CD4-positive, alpha-beta T cell treated with Interleukin-21 for 1 hour (primary cell): ENCODE measurements at regions not wholly inside any gene's neighbourhood (a gene's known extent, or its start where the extent isn't known, plus 50 kb on each side); places are given as distances from the start of the nearest gene placed in this dataset.
A peak's percentile ranks its signal among the peaks of the same experiment; 100 is the strongest.

ENCODE experiments used
- DNase-seq: peaks from one replicate; pipeline ENCODE4 v3.0.0-alpha.2; 2020

DNA sequence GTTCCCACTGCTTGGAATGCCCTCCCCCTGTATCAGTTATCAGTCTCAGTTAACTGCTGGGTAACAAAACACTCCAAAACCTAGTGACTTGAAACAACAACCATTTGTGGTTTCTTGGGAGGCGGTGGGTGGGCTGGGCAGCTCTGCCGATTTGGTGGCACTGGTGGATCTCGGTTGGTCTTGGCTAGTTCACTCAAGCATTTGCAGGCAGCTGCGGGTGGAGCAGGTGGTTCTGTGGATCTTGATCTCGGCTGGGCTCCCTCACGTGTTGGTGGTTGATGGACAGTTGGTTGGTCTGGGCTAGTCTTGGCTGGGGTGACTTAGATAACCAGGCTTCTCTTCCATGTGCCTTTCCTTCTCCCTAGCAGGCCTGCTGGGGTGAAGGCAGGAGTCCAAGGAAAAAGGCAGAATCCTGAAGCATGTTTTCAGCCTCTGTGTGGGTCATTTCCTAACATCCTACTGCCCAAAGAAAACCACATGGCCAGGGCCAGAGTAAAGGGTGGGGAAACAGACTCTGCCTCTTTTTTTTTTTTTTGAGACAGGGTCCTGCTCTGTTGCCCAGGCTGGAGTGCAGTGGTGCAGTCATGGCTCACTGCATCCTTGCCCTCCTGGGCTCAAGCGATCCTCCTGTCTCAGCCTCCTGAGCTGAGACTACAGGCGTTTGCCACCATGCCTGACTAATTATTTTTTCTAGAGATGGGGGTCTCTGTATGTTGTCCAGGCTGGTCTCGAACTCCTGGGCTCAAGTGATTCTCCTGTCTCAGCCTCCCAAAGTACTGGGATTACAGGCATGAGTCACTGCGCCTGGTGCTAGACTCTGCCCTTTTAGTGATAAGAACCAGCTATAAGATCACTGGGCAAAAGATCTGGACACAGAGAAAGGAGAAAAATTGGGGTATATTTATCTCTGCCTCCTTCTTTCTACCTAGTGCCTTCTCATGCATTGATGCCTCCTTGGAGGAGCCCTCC, 183.7 kb downstream of the RGS3 start:
- DNase-seq = no peak

DNA sequence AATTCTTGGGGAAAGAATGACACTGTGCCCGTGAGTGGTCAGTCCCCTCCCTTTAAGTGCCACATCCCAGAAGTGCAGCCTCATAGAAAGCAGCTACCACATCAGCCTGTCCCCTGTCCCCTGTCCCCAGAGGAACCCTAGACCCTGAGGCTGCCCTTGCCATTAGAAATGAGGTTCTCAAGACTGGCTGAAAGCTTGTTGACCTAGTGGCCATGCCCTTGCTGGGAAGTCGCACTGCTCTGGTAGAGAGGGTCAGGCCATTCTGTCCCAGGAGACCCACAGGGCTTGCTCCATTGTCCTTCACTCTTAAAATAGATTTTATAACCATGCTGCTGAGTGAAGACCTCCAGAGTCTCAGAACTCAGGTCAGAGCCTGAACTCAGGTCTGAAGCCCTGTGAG, 184.5 kb downstream of the RGS3 start:
- no peak for DNase-seq

DNA sequence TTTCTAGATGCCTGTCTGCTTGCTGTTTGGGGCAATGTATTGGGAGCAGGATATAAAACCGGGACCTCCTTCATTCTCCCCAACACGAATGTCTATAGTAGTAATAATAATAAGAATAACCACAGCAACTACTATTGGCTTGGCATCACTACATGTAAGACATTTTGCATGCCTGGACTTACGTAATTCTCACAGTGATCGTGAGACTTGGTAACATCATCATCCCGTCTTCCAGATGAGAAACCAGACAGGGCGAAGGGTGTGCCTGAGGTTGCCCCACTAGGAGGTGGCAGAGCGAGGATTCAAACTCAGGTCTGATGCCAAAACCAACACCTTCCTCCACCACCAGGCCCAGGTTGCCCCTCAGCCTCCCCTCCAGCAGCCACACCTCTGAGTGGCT, 185.1 kb downstream of the RGS3 start:
- DNase-seq = no peak

DNA sequence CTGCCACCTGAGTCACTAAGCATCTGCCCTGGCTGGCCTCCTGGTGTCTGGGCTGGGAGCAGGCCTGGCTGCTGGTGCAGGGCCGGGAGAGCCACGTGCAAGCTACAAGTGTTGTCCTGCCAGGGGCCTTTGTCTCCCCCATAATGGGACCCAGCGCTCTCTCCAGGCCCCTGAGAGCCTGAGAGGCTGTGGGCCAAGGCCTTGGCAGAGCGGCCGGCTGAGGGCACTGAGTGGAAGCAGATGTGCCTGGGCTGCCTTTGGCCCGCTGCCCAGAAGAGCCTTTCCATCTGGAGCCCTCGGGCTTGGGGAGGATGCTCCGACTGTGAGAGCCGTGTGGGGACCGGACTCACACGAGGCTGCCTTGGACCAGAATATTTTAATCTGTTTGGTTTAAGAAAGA, 185.5 kb downstream of the RGS3 start:
- no peak for DNase-seq

DNA sequence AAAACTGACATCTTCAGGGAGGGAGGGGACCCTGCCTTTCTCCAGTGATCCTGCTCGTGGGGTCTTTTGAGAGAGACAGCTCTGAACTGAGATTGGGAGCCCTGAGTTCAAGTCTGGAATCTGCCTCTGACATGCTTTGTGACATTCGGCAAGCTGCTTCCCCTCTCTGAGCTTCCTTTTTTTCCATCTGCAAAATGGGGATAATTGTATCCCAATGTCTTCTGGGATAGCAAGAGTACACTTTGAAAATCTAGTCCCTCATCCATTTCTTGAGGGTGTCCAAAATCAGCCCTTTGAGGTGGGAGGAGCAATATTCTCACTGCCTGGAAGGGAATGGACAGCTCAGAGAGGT, 186.3 kb downstream of the RGS3 start:
- DNase-seq = no peak

DNA sequence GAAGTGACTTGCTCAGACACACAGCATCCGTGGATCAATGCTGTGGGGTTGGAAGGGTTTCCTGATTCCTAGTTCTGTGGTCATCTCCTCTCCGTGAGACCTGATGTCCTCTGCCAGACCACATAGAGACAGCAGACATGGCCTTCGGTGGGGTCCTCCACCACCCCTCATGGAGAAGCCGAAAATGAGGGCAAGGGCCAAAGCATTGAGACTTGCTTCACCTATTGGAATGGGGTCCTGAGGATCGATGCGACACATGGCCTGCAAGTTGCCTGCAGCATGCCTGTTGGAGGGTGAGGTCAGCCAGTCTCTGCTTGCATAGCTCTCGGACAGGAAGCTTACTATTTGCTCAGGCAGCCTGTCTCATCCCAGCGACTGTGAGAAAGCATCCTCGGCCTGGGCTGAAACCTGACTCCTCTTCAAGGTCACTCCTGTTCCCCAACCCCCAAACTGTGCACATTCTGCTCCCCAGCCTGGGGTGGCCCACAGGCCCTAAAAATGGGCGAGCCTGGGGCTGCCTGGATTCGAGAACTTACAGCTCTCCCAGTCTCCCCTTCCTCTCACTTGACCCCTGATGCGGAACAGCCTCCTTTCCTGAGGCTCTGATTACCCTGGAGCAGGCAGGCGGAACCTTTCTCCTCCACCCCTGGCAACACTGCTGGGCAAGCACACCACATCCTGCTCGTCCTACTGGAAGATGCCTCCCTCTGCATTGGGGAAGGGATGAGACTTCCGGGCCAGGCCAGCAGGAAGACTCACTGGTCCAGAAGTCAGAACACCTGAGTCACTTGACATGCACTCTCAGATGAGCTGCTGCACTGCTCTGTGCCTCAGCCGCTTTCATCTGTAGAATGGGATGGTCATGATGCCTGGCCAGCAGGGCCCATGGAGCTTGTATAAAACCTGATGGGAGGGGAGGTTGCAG, 186.9 kb downstream of the RGS3 start:
- DNase-seq = no peak

DNA sequence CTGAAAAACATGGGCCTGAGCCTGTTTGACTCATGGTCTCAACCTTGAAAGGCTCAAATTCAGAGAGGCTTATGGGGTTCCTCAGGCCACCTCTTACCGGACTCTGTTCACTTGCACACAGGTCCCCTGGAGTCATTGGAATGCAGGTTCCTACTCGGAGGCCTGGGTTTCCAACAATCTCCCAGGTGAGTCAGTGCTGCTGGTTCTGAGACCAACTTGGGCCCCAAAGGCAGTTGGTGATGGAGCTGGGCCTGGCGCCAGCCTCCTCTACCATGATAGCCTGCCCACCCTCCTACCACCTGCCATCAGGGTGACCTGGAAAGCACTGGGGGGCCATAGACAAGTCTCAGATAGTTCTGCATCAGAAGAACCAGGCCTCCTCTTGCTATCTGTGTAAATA, 188.4 kb downstream of the RGS3 start:
- DNase-seq = no peak

DNA sequence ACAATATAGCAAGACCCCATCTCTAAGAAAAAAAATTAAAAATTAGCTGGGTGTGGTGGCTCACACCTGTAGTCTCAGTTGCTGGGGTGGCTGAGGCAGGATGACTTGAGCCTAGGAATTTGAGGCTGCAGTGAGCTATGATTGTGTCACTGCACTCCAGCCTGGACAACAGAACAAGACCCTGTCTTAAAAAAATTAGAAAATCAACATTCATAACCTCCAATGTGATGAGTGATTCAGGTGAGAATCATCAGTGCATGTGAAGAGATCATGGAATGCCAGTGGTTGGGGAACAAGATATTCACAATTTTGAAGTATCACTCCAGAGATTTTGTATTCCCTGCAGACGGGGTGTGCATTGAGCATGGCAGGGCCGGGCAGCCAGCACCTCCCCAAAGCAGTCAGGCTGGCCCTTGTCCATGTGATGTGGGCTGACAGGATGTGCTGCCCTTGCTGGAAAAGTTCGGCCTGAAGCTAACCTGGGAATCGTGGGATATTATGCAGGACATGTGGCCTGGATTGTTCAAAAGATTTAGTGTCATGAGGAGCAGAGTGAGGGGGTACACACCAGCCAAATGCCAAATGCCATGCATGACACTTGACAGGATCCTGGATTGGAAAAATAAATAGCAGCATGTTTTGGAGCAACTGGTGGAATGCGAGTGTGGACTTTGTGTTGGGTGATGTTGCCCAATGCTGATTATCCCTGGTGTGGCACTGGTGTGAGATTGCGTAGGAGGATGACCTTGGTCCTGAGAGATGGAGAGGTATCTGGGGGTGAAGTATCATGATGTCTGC, 189.0 kb downstream of the RGS3 start:
- DNase-seq = no peak

DNA sequence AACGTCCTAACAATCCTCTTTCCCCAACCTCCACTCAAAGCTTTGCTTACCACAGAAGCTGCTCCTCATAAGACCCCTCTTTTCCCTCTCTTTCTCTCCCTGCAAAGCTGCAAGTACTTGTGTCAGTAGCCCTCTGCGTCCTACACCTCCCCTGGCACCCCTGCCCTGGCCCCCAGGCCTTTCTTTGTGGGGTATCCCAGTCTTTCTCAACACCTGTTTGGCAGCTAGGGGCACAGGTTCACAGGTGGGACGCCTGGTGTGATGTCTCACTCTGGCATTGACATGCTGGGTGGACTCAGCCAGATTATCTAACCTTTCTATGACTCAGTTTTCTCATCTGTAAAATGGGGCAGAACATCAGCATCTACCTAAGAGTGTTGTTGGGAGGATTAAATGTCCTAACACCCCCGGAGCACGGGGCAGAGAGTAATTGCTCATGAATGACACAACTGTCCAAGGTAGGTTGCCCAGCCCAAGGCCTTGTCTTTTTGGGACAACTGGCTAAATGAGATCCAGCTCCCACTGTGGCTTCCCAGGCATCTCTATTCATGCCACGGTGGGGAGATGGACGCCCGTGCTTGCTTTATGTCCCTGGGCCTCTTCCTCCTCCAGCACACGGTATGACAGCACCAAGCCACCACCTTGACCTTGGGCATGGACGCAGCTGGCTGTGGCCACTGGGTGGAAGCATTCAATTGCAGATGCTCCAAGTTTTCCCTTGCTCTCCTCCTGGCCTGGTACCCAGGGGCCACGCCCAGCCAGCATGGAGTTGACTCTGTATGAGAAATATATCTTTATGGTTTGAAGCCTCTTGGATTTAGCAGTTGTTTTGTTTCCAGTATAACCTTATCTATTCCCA, 190.4 kb downstream of the RGS3 start:
- DNase-seq = no peak

DNA sequence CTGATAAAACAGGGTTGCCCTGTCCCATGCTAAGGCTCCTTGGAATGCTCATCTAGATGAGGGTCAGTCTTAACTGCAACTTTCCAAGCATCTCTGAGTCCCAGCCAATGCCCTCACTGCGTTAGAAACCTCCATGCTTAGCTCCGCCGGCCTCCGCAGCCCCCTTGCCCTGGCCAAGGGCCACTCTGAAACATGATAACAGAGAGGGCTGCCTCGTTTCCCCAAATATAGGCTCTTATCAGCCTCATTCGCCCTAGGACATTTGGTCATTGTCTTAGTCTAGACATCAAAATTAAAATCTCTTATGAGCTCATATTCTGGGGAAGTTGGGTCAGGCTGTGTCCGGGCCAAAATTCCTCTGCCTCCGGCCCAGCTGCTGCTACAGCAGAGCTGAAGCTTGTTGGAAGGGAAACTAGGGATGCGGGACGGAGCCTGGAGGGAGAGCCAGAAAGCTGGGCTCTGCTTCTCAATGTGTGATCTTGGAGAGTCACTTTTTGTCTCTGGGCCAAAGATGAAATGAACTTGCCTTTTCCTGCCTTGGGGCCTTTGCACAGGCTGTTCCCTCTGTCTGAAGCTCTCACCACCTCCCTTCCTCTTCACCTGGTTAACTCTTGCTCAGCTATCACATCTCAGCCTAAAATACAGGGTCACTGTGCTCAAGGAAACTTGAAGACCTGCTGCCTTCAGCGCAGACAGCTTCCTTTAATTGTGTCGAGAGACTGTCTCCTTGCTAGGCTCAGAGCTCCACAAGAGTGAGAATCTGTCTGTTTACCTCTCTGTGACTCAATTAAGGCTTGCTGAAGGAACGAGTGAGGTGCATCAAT, 191.3 kb downstream of the RGS3 start:
- no peak for DNase-seq

DNA sequence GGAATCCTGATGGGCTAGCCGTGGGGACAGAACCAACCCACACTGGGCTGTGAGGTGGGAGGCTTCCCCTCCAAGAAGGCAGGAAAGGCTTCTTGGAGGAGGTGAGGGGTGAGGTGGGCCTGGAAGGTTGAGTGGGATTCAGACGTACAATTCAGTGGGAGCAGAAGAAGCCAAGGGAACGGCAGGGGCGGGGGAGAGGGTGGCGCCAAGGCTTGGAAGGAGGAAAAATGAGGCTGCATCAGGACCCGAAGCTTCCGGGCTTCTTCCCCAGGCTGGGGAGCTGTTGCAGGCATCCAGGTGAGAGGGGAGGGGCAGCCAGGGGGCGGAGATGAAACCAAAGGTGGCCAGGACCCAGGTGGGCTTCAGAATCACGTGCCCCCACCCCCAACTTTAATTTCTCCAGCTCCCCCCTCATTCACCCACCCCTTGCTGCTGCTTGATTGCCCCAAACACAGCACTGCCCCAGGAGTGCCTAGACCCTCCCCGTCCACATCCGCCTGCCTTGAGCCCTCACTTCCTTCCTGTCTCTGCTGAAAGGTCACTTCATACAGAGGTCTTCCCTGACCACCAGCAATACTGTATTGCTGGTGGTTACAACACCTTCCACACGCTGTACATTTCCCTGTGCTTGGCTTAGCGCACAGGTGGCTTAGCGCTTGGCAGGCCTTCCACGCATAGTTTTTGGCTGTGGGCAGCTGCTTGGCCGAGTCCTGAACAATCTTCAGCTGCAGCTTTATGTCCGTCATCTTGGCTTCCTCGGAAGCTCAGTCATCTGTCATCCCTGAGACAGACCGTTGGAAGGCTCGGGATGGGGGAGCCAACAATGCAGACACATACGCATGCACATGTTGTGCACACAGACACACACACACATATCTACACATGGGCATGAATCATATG, 193.5 kb downstream of the RGS3 start:
- no peak for DNase-seq

DNA sequence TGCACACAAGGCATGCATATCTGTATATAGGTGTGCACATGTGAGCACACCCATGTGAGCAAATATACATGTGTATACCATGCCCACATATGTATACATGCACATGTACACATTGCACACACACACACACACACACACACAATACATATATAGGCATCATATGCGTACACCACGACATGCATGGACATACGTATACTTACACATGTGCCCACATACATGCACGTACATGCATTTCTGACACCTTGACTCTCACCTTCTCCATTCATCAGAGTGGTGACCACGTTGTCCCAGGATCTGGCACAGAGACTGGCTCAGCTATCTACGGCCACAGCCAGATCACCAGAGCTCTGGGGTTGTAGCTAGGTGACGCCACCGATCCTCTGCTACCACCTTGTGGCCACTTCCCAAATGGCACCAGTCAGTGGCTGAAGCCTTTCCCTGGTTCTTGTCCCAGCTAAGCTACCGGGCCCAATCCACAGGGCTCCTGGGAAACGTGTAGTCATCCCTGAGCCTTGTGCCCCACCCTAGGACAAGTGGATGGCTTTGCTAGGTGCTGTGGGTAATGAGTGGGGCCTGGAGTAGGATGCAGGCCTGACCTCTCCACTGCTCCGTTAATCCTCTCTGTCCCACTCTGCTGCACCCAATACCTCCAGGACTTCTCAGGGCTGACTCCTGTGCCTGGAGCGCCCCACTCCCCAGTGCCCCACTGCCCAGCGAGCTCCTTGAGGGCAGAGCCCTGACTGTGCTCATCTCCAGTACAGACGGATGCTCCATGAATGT, 194.4 kb downstream of the RGS3 start:
- peak; percentile 79 for DNase-seq

DNA sequence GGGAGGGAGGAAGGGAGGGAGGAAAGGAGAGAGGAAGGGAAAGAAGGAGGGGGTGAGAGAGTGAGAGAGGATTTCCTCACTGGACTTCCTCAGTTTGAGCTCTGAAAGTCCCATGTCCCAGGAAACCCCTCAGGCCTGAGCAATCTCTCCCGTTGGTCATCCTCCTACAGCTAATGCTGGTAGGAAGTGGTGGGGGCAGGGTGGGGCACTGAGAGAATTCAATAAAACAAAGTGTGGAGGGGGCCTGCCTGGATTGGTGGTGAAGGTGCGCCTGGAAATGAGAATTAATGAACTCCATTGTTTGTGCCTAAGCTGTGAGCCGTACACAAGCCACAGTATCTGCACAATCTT, 195.0 kb downstream of the RGS3 start:
- no peak for DNase-seq

DNA sequence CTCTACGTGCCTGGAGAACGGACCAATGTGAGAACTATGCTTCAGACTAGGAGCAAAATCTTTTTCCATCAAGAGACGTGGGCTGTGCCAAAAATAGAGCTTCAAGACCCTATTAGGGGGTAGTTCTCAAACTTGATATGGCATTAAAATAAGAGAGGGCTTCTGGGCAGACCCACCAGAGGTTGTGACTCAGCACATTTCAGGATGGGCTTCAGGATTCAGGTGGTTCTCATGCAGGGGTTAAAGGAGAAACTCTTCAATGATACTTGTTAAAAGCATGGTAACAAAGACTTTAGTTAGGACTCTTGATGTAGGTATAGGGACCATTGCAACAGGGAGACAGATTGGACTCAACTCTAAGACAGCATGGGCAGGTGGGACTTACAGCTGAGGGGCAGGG, 195.5 kb downstream of the RGS3 start:
- no peak for DNase-seq

DNA sequence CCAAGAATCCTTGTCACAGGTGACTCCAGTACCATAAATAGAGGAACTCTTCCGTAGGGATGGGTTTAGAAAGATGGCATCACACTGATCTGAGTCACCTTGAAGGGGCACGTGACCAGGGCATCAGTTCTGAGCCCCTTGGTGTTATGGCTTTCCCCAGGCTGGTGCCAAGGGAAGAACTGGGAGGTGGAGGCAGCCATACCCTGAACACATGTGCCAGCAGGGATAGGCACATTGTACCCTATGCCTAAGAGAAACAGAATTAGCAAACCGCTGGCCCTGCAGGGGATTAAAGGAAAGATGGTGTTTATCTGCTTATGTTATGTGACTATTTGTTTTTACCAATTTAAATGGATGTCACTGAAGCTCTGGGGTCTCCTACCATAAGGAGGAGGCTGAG, 196.2 kb downstream of the RGS3 start:
- no peak for DNase-seq

DNA sequence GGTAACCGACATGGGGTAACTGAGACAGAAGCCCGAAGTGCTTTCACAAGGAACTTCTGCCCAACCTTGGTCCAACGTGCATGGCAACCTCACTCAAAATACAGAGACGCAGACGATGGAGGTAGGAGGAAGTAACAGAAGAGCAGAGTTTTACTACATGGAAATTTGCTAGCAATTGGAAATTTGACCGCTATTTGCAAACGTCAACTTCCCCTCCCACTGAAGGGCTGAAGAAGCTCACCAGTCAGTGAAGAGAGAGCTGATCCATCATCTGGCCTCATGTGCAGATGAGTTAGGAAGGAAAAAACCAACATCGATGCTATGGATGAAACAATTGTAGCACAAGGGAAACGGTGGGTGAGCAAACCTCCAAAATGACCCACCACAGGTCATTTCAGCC, 196.7 kb downstream of the RGS3 start:
- DNase-seq = no peak

DNA sequence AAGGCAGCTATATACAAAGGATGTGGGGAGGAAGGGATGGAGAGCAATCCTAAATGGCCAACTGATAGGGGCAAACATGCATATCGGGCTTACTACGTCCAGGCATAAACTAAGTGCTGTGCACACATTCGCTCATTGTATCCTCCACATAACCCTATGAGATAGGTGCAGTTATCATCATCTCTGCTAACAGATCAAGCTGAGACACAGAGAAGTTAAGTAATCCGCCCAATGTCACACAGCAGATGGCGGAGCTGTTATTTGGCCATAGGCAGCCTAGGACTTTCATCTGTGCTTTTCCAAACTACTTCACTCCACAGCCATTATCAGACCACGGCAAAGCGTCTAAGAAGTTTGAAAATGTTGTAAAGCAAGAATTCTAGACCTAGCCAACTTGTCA, 197.5 kb downstream of the RGS3 start:
- DNase-seq = no peak

DNA sequence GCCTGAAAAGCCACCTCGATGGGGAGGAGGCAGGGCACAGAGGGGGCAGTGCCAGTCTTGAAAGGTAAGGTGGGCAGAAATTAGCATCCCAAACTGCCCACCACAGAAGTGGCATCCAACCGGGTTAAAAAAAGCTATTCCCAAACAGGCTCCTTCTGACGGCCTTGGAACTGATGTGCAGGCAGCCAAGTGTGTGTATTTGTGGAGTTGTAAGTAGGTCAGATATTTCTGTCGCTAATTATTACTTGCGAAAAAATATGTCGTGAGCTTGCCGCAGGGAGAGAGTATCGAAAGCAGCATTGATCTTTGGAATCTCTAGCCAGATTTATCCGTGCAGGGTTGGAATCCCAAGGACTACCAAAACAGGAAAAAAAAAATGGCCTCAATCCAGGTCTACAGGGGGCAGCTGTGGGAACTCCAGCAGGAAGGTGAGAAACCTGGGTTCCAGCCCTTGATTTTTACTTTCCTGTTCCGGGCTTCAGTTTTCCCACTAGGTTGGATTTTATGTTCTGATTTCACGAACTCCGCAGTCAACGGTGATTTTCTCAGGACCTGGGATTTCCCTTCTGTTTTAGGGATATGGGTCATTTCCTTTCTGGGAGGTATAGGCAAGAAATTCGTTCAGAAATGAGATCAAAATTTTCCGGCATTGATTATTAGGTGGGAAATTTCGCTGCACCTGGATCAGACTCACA, 200.8 kb downstream of the RGS3 start:
- no peak for DNase-seq

DNA sequence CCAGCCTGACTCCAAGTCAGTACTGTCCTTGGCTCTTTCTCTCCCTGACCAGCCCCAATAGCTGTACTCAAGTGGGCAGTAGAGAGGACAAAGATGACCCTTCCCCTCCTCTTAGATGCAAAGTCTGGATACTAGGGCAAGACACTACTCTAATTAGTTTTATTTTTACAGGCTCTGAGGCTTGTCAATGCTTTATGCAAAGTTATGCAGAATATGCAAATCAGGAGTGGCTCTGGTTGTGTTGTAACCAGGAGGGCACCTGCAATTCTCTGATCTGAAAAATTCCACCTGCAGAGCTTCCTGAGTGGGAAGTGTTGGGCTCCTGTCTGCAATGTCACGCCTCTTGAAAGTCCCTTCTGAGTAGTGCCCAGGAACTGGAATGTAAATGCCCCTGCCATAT, 201.5 kb downstream of the RGS3 start:
- DNase-seq = no peak
